ENCODE measurements at regions not wholly inside any gene's neighbourhood (a gene's known extent, or its start where the extent isn't known, plus 50 kb on each side); places are given as distances from the start of the nearest gene placed in this dataset.

GRCh38 chr6:48584846-48585245 is 473.8 kb upstream of the PTCHD4 start:
- no peak for TF ChIP-seq CTCF (IDR thresholded peaks at IDR 0.05)
- TF ChIP-seq POLR2A (IDR thresholded peaks at IDR 0.05), result no peak
